Bronchial epithelial cell (primary cell): ENCODE measurements at regions not wholly inside any gene's neighbourhood (a gene's known extent, or its start where the extent isn't known, plus 50 kb on each side); places are given as distances from the start of the nearest gene placed in this dataset.

Experiments used
- DNase-seq: peaks from one replicate; pipeline ENCODE4 v3.0.0-alpha.2; 2010; ENCODE audit warnings: low read depth
- FAIRE-seq: peaks from 2 replicates; lab custom pipeline; 2011; peaks lifted over from hg19 to GRCh38; lab: Jason Lieb, UNC
- H3K27me3 ChIP-seq: 2 replicates; pipeline ENCODE4 v1.5.1; 2011; ENCODE audit warnings: low read length; ENCODE audit not compliant: control insufficient read depth, insufficient read depth
- H3K36me3 ChIP-seq: 2 replicates; pipeline ENCODE4 v1.5.1; 2011; ENCODE audit warnings: low read length; ENCODE audit not compliant: control insufficient read depth, insufficient read depth
- H3K4me3 ChIP-seq: 2 replicates; pipeline ENCODE4 v1.5.1; 2011; ENCODE audit warnings: mild to moderate bottlenecking, low read depth, low read length, control low read depth
- CTCF ChIP-seq: IDR thresholded peaks from 2 replicates; pipeline ENCODE4 v1.5.1; 2011; ENCODE audit warnings: mild to moderate bottlenecking, moderate library complexity, low read length, control low read depth, inconsistent platforms; ENCODE audit not compliant: insufficient read depth, severe bottlenecking

DNA sequence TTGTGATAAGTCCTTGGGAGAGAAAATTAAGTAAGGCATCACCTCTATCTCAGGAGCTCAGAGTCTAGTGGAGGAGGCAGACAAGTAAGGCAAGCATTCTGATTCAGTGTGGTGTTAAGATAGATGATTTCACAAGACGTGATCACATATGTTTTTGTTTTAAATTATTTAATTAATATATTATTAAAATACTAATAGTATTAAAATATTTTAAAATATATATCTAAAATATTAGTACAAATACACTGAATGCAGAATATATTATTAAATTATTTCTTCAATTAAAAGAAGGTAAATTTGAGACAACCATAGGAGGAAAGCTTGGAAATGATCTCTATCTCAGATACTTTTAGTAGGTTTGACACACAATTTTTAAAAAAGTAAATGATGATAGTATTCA, 51.5 kb upstream of the ANO4 start:
- Histone ChIP-seq H3K36me3 (no peaks in the 10 kb centered on the region), H3K27me3 (no peaks in the 10 kb centered on the region), H3K4me3 (no peak overlapping the region)
- FAIRE-seq (no peak), DNase-seq (no peak)
- TF ChIP-seq CTCF, result no peak
